ENCODE measurements at regions not wholly inside any gene's neighbourhood (a gene's known extent, or its start where the extent isn't known, plus 50 kb on each side); places are given as distances from the start of the nearest gene placed in this dataset.

GRCh38 chr7:389911-390601 lies 100.1 kb downstream of the FOXL3 start:
- no peak overlapping the region for H3K4me3 ChIP-seq (ENCODE audit: control insufficient read depth in 2 of 3, extremely low read depth in 1 of 3, insufficient read depth in 2 of 3, low read depth in 1 of 3, low read length in 3 of 3)
- no peak for FAIRE-seq
- H3K79me2 ChIP-seq (ENCODE audit: control insufficient read depth, insufficient read depth, low read length) = no peaks in the 10 kb centered on the region
- dilution Hi-C loops (cut with MboI; ENCODE audit: extremely low pct_ligation_motif_present, low sequenced_read_pairs) = no loop called here
- TF ChIP-seq EZH2 (IDR thresholded peaks at IDR 0.05; ENCODE audit: low read length) (no peak), CTCF (optimal IDR thresholded peaks at IDR 0.05 in 1 of 3, IDR thresholded peaks at IDR 0.05 in 1 of 3, conservative IDR thresholded peaks at IDR 0.05 in 1 of 3; ENCODE audit: extremely low read depth in 1 of 3, insufficient read depth in 2 of 3, low read length in 3 of 3) (no peak)
- no peaks in the 10 kb centered on the region for H3K9me3 ChIP-seq (ENCODE audit: control insufficient read depth, low read depth, low read length)
- no peak overlapping the region for H2AFZ ChIP-seq (ENCODE audit: control insufficient read depth, low read length)
- no peak overlapping the region for H3K4me2 ChIP-seq (ENCODE audit: control insufficient read depth, extremely low read depth, insufficient read depth, low read depth, low read length)
- H3K36me3 ChIP-seq (ENCODE audit: control insufficient read depth in 2 of 2, extremely low read depth in 1 of 2, insufficient read depth in 2 of 2, low read length in 2 of 2) = no peaks in the 10 kb centered on the region
- no peaks in the 10 kb centered on the region for H3K27me3 ChIP-seq (ENCODE audit: control insufficient read depth, extremely low read depth, insufficient read depth, low read length)
- peaks cover 14% of the 10 kb centered on the region for H3K4me1 ChIP-seq (ENCODE audit: control insufficient read depth, extremely low read depth, insufficient read depth, low read length)
- no peak for DNase-seq (ENCODE audit: low read depth, low spot score)
- H3K27ac ChIP-seq (ENCODE audit: control insufficient read depth, insufficient read depth, low read length) = no peak overlapping the region
- no peaks in the 10 kb centered on the region for H3K9me1 ChIP-seq (ENCODE audit: control insufficient read depth, extremely low read depth, insufficient read depth, low read length)
- no peaks in the 10 kb centered on the region for H4K20me1 ChIP-seq (ENCODE audit: control insufficient read depth, extremely low read depth, insufficient read depth, low read length)
- H3K9ac ChIP-seq (ENCODE audit: control insufficient read depth, extremely low read depth, insufficient read depth, low read length) = no peak overlapping the region

- H3K4me3 ChIP-seq (ENCODE audit: control insufficient read depth in 2 of 3, extremely low read depth in 1 of 3, insufficient read depth in 2 of 3, low read depth in 1 of 3, low read length in 3 of 3) = no peak overlapping the region
- H2AFZ ChIP-seq (ENCODE audit: control insufficient read depth, low read length) = peak overlapping the region; percentile 68
- H3K79me2 ChIP-seq (ENCODE audit: control insufficient read depth, insufficient read depth, low read length) = no peaks in the 10 kb centered on the region
- H3K27ac ChIP-seq (ENCODE audit: control insufficient read depth, insufficient read depth, low read length) = peak overlapping the region; percentile 31
- no peaks in the 10 kb centered on the region for H3K36me3 ChIP-seq (ENCODE audit: control insufficient read depth in 2 of 2, extremely low read depth in 1 of 2, insufficient read depth in 2 of 2, low read length in 2 of 2)
- H3K9ac ChIP-seq (ENCODE audit: control insufficient read depth, extremely low read depth, insufficient read depth, low read length) = peak overlapping the region; percentile 41
- H3K4me2 ChIP-seq (ENCODE audit: control insufficient read depth, extremely low read depth, insufficient read depth, low read depth, low read length) = peak overlapping the region; percentile 51
- no peak for TF ChIP-seq EZH2 (IDR thresholded peaks at IDR 0.05; ENCODE audit: low read length)
- TF ChIP-seq CTCF (optimal IDR thresholded peaks at IDR 0.05 in 1 of 3, IDR thresholded peaks at IDR 0.05 in 1 of 3, conservative IDR thresholded peaks at IDR 0.05 in 1 of 3; ENCODE audit: extremely low read depth in 1 of 3, insufficient read depth in 2 of 3, low read length in 3 of 3) = no peak
- no peaks in the 10 kb centered on the region for H3K27me3 ChIP-seq (ENCODE audit: control insufficient read depth, extremely low read depth, insufficient read depth, low read length)
- FAIRE-seq (no peak), DNase-seq (ENCODE audit: low read depth, low spot score) (no peak)
- no peaks in the 10 kb centered on the region for H4K20me1 ChIP-seq (ENCODE audit: control insufficient read depth, extremely low read depth, insufficient read depth, low read length)
- dilution Hi-C loops (cut with MboI; ENCODE audit: extremely low pct_ligation_motif_present, low sequenced_read_pairs) = no loop called here
- no peaks in the 10 kb centered on the region for H3K9me1 ChIP-seq (ENCODE audit: control insufficient read depth, extremely low read depth, insufficient read depth, low read length)
- H3K9me3 ChIP-seq (ENCODE audit: control insufficient read depth, low read depth, low read length) = no peaks in the 10 kb centered on the region
- peaks cover 14% of the 10 kb centered on the region for H3K4me1 ChIP-seq (ENCODE audit: control insufficient read depth, extremely low read depth, insufficient read depth, low read length)
Measured at GRCh38 chr7:390761-391410, 100.9 kb downstream of the FOXL3 start.

Data from keratinocyte (primary cell).